Endothelial cell of umbilical vein (primary cell): ENCODE measurements at regions not wholly inside any gene's neighbourhood (a gene's known extent, or its start where the extent isn't known, plus 50 kb on each side); places are given as distances from the start of the nearest gene placed in this dataset.

Experiments used
- MYC ChIP-seq: IDR thresholded peaks from one replicate; pipeline ENCODE4 v1.6.1; 2011; ENCODE audit warnings: mild to moderate bottlenecking, low read depth, low read length
- POLR2A ChIP-seq: IDR thresholded peaks from 2 replicates; pipeline ENCODE4 v1.6.1; 2012; ENCODE audit warnings: low read depth, mild to moderate bottlenecking, control low read depth, low read length
- POLR2AphosphoS5 ChIP-seq: IDR thresholded peaks from 2 replicates; pipeline ENCODE4 v1.6.1; 2012; ENCODE audit warnings: low read depth, mild to moderate bottlenecking, control low read depth, low read length, moderate library complexity; ENCODE audit not compliant: insufficient read depth
- TF ChIP-seq, protein P1 (sequence below), 2 donors: IDR thresholded peaks; 1 replicate in 1 of 2; 2 replicates in 1 of 2; pipeline ENCODE4 v1.5.1; 2011; ENCODE audit warnings: low read length in 2 of 2, mild to moderate bottlenecking in 2 of 2, moderate library complexity in 2 of 2, control low read depth in 1 of 2, inconsistent platforms in 1 of 2, low read depth in 1 of 2; ENCODE audit not compliant: insufficient read depth in 1 of 2; ENCODE audit errors: extremely low read depth in 1 of 2

DNA sequence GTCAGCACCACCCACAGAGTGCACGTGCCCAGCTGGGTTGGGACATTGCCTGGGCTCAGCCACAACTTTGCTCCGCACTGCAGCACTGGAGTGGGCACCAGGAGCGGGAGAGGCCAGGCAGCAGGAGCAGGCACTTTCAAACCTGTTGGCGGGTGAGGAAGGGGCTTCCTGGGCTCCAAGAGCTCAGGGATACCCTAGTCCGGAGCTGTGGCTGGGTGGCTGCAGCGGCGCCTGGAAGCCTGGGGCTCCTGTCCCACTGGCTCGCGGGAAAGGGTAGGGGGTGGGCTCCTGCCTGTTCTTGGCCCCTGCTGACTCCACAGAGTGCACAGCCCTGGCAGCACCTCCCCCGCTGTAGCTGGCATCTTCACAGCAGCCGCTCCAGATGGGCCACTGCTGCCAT lies 417.6 kb upstream of the RGMA start:
- TF ChIP-seq, protein P1, sequence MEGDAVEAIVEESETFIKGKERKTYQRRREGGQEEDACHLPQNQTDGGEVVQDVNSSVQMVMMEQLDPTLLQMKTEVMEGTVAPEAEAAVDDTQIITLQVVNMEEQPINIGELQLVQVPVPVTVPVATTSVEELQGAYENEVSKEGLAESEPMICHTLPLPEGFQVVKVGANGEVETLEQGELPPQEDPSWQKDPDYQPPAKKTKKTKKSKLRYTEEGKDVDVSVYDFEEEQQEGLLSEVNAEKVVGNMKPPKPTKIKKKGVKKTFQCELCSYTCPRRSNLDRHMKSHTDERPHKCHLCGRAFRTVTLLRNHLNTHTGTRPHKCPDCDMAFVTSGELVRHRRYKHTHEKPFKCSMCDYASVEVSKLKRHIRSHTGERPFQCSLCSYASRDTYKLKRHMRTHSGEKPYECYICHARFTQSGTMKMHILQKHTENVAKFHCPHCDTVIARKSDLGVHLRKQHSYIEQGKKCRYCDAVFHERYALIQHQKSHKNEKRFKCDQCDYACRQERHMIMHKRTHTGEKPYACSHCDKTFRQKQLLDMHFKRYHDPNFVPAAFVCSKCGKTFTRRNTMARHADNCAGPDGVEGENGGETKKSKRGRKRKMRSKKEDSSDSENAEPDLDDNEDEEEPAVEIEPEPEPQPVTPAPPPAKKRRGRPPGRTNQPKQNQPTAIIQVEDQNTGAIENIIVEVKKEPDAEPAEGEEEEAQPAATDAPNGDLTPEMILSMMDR (IDR thresholded peaks at IDR 0.05; ENCODE audit: extremely low read depth in 1 of 2, insufficient read depth in 1 of 2, low read depth in 1 of 2, low read length in 2 of 2), result no peak
- TF ChIP-seq POLR2AphosphoS5, result no peak
- TF ChIP-seq POLR2A, result no peak
- TF ChIP-seq MYC, result no peak
